IPS DF 6.9 (cell line): ENCODE measurements at regions not wholly inside any gene's neighbourhood (a gene's known extent, or its start where the extent isn't known, plus 50 kb on each side); places are given as distances from the start of the nearest gene placed in this dataset.
"Not testable (repeated sequence)": the region's sequence is repeated elsewhere in the genome, so short reads cannot be mapped to it uniquely, and the experiment has no call there.

Experiments used
- DNase-seq: peaks from one replicate; pipeline ENCODE4 v3.0.0-alpha.2; 2013; ENCODE audit warnings: low read depth, low spot score
- H3K27ac ChIP-seq: one replicate; pipeline ENCODE4 v1.5.1; 2013; ENCODE audit warnings: low read length, control low read depth
- H3K27me3 ChIP-seq: 2 replicates; pipeline ENCODE4 v1.6.1; 2013; ENCODE audit warnings: mild to moderate bottlenecking, low read length; ENCODE audit not compliant: control insufficient read depth, insufficient read depth
- H3K36me3 ChIP-seq: 2 replicates; pipeline ENCODE4 v1.6.1; 2013; ENCODE audit warnings: low read length; ENCODE audit not compliant: control insufficient read depth, insufficient read depth
- H3K4me1 ChIP-seq: 2 replicates; pipeline ENCODE4 v1.6.1; 2013; ENCODE audit warnings: low read length; ENCODE audit not compliant: control insufficient read depth, insufficient read depth
- H3K4me3 ChIP-seq: 2 replicates; pipeline ENCODE4 v1.5.1; 2013; ENCODE audit warnings: mild to moderate bottlenecking, low read length
- H3K9me3 ChIP-seq: 2 replicates; pipeline ENCODE4 v1.6.1; 2013; ENCODE audit warnings: low read length, inconsistent platforms; ENCODE audit not compliant: control insufficient read depth, insufficient read depth
- WGBS: extraction: QIAGEN DNeasy Blood & Tissue Kit; methylation state at CpG from one replicate; pipeline ENCODE4 v1.1.7; 2013; ENCODE audit warnings: mixed read lengths, missing lambda C conversion rate; ENCODE audit not compliant: insufficient read length, insufficient coverage; 5-methylcytosine and 5-hydroxymethylcytosine counted together

DNA sequence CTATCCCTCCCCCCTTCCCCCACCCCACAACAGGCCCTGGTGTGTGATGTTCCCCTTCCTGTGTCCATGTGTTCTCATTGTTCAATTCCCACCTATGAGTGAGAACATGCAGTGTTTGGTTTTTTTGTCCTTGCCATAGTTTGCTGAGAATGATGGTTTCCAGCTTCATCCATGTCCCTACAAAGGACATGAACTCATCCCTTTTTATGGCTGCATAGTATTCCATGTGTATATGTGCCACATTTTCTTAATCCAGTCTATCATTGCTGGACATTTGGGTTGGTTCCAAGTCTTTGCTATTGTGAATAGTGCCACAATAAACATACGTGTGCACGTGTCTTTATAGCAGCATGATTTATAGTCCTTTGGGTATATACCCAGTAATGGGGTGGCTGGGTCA is 52.3 kb upstream of the MAN1A2 start:
- H3K4me1 ChIP-seq, H3K36me3 ChIP-seq, H3K27me3 ChIP-seq, H3K27ac ChIP-seq, H3K4me3 ChIP-seq, H3K9me3 ChIP-seq, DNase-seq: not testable (repeated sequence)
- WGBS: no CpG with 5 or more reads among the region's 2 CpGs

DNA sequence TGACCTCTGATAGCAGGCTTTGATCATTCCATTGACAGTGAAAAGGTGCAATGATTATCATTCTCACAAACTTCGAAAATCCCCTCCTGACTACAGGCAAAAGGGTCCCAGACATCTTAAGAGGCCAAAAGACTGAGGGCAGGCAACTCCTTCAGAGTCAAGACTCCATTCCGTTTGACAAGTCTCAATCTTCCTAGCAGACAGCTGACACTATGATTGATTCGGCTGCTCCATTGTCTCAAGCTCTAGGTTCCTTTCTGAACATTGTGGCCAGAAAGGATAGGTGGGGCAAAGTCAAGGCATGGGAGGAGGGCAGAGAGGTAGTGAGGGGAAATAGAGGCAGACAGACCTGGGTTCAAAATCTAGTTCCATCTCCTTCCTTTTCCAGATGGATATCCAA is 53.7 kb upstream of the MAN1A2 start:
- WGBS: no CpG with 5 or more reads among the region's 3 CpGs
- no peaks in the 10 kb centered on the region for H3K27me3 ChIP-seq
- H3K4me1 ChIP-seq: no peaks in the 10 kb centered on the region
- H3K4me3 ChIP-seq: no peak overlapping the region
- no peak overlapping the region for H3K27ac ChIP-seq
- H3K9me3 ChIP-seq: no peaks in the 10 kb centered on the region
- H3K36me3 ChIP-seq: no peaks in the 10 kb centered on the region
- DNase-seq: no peak

DNA sequence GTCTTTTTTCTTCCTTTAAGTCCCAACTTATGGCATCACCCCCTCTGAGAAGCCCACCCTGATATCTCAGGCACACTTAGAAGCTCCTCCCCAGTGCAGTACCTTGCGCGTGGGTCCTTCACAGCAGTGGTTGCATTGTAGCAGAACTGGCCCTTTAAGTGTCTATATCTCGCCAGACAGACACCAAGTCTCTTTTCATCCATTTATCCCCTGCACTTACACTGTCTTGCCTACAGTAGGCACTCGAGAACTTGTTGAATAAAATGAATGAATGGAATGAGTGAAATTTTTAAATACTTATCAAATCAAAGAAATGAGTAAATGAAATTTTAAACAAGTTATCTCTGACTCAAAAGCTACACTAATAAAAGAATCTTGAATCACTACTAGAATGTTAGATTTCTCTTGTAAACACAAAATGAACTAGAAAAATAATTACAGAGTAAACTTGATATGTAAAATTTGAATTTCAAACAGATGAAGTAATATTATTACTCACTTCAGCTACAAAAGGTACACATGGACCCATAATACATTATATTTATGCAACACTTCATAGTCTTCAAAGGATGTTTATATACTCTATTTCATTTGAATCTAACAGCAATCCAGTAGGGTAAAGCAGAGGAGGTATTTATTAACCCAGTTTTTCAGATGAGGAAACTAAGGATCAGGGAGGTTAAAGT is 54.7 kb upstream of the MAN1A2 start:
- no peaks in the 10 kb centered on the region for H3K27me3 ChIP-seq
- no CpG with 5 or more reads among the region's 4 CpGs for WGBS

DNA sequence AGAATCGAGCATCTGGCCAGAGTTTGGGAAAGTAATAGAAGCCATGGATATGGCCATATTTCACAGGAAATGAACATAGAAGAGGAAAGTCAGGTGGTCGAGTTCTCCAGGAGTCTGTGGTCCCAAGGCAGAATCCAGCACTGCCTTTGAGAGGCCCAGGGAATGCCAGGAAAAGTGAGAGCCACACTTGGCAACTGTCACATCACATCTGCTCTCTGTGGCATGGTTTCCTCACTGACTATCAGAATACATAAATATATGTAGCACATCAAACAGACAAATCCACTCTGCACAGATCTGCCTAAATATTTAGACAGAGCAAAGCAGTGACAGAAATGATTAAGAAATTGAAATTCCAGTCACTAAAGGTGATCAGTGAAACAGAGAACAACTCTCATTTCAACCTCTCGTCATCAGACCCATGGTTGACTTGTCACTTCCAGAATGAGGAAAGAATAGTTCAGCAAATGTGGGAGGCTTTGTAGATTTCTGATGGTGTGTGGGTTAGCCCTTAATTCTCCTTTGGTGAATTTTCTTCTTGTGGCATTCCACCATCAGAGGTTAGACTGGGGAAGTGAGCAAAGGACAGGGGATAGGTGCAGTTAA is 58.8 kb upstream of the MAN1A2 start:
- Histone ChIP-seq H3K27ac (no peak overlapping the region), H3K4me3 (no peak overlapping the region), H3K36me3 (no peaks in the 10 kb centered on the region), H3K27me3 (no peaks in the 10 kb centered on the region), H3K4me1 (no peaks in the 10 kb centered on the region), H3K9me3 (no peaks in the 10 kb centered on the region)
- DNase-seq: no peak
- no CpG with 5 or more reads among the region's 3 CpGs for WGBS

More for the DNA sequence above, 54.7 kb upstream of the MAN1A2 start:
- DNase-seq: no peak
- no peaks in the 10 kb centered on the region for H3K36me3 ChIP-seq
- no peak overlapping the region for H3K27ac ChIP-seq
- no peaks in the 10 kb centered on the region for H3K4me1 ChIP-seq
- H3K9me3 ChIP-seq: no peaks in the 10 kb centered on the region
- H3K4me3 ChIP-seq: no peak overlapping the region

DNA sequence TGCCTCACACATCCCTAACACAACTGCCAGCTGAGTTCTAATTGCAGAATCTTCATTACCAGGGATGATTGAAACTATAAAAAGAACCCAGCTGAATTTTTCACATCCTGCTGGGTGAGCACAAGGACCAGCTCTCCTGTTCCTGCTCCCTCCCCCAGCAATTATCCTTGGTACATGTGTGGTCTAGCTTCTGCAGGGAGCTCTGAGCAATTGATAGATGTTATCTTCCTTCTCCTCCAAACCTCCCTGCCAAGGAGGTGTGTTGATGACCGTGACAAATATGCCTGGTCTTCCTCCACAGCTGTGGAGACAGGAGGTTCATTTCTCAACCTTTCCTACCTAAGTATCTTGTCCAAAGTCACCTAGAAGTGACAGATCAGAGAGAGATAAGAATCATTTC is 65.3 kb upstream of the MAN1A2 start:
- Histone ChIP-seq H3K9me3 (no peaks in the 10 kb centered on the region), H3K27me3 (no peaks in the 10 kb centered on the region), H3K27ac (no peak overlapping the region), H3K4me3 (no peak overlapping the region), H3K4me1 (no peaks in the 10 kb centered on the region), H3K36me3 (no peaks in the 10 kb centered on the region)
- WGBS: no CpG with 5 or more reads among the region's 1 CpG
- no peak for DNase-seq

DNA sequence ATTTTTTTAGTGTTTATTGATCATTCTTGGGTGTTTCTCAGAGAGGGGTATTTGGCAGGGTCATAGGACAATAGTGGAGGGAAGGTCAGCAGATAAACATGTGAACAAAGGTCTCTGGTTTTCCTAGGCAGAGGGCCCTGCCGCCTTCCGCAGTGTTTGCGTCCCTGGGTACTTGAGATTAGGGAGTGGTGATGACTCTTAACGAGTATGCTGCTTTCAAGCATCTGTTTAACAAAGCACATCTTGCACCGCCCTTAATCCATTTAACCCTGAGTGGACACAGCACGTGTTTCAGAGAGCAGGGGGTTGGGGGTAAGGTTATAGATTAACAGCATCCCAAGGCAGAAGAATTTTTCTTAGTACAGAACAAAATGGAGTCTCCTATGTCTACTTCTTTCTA is 67.1 kb upstream of the MAN1A2 start:
- not testable (repeated sequence) for H3K27me3 ChIP-seq, H3K4me3 ChIP-seq, DNase-seq, H3K4me1 ChIP-seq, H3K9me3 ChIP-seq, H3K36me3 ChIP-seq, H3K27ac ChIP-seq
- WGBS: no CpG with 5 or more reads among the region's 6 CpGs

DNA sequence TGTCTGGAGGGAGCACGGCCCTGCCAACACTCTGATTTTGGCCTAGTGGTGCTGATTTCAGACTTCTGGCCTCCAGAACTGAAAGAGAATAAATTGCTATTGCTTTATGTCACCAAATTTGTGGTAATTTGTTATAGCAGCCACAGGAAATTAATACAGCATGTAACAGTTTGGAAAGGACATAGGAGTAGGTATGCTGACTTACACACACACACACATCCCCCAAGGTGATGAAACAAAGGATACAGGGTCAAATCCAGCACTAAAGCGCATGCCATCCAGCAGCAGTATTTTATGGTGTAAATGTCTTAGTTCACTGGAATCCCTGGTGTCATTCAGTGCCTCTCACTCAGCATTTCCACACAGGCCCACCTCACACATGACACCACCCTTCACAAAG is 72.2 kb upstream of the MAN1A2 start:
- Histone ChIP-seq H3K27ac (no peak overlapping the region), H3K36me3 (no peaks in the 10 kb centered on the region), H3K4me1 (no peaks in the 10 kb centered on the region), H3K9me3 (no peaks in the 10 kb centered on the region), H3K4me3 (no peak overlapping the region), H3K27me3 (no peaks in the 10 kb centered on the region)
- WGBS: no CpG with 5 or more reads among the region's 2 CpGs
- DNase-seq: no peak

DNA sequence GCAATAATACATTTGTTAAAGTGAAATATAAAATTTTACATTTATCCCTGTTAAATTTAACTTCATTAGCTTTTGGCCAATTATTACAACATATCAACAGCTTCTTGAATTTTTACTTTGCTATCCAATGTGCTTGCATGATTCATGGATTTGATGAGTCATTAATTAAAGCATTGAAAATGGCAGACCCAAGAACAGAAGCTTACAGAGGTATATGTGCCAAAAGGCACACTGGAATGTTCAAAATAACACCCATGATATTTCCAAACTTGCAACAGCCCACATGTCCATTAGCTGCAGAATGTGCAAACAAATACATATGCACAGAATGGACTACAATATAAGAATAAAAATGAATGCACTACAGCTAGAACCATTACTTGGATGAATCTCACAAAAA is 76.4 kb upstream of the MAN1A2 start:
- no peak for DNase-seq

DNA sequence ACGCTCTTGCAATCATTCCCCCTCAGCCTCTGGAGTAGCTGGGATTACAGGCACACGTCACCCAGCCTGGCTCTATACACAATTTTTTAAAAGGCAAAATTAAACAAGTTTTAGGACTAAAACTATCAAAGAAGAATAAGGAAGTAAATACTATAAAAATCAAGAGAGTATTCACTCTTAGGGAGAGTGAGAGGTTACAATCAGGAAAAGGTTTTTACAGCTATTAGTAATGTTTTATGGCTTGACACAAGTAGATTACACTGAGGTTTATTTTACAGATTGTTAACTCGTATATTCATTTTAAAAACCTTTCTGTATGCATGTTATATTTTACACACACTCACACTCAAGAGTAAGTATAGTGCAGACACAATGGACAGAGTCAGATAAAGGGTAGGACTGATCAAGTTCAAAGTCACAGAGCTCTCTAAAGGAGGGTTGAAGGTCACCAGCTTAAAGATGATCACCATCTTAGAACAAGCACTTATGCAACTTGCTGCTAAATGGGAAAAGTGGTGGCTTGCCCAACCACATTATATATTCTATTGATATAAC is 77.9 kb upstream of the MAN1A2 start:
- no CpG with 5 or more reads among the region's 3 CpGs for WGBS
- DNase-seq: no peak
- H3K9me3 ChIP-seq: no peaks in the 10 kb centered on the region

More for the DNA sequence above, 76.4 kb upstream of the MAN1A2 start:
- H3K9me3 ChIP-seq: no peaks in the 10 kb centered on the region
- H3K36me3 ChIP-seq: no peaks in the 10 kb centered on the region
- H3K4me3 ChIP-seq: no peak overlapping the region
- H3K27me3 ChIP-seq: no peaks in the 10 kb centered on the region
- H3K4me1 ChIP-seq: no peaks in the 10 kb centered on the region
- no peak overlapping the region for H3K27ac ChIP-seq

DNA sequence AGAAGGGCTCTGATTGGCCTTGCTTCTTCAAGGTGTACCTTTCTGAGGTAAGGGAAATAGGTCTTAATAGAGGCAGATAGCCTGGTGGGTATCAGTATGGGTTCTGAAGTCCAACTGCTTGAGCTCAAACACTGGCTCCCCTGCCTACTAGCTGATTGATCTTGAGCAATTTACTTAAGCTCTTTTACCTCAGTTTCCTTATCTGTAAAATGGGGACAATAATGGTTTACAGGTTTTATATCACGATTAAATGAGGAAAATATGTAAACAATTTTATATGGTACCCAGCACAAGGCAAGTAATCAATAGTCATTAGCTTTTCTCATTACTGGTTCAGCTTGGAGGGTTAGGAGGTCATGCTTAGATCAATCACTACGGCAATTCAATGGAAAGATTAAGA is 75.8 kb upstream of the VTCN1 start:
- H3K9me3 ChIP-seq: no peaks in the 10 kb centered on the region
- no peaks in the 10 kb centered on the region for H3K36me3 ChIP-seq
- WGBS: no CpG with 5 or more reads among the region's 2 CpGs
- no peak overlapping the region for H3K27ac ChIP-seq
- no peaks in the 10 kb centered on the region for H3K27me3 ChIP-seq
- H3K4me1 ChIP-seq: no peaks in the 10 kb centered on the region; the same call in none of the 2 replicates
- no peak overlapping the region for H3K4me3 ChIP-seq
- DNase-seq: no peak

More for the DNA sequence above, 77.9 kb upstream of the MAN1A2 start:
- no peak overlapping the region for H3K27ac ChIP-seq
- no peaks in the 10 kb centered on the region; the same call in 1 of the 2 replicates for H3K4me1 ChIP-seq
- no peaks in the 10 kb centered on the region for H3K36me3 ChIP-seq
- no peak overlapping the region for H3K4me3 ChIP-seq
- no peaks in the 10 kb centered on the region for H3K27me3 ChIP-seq

DNA sequence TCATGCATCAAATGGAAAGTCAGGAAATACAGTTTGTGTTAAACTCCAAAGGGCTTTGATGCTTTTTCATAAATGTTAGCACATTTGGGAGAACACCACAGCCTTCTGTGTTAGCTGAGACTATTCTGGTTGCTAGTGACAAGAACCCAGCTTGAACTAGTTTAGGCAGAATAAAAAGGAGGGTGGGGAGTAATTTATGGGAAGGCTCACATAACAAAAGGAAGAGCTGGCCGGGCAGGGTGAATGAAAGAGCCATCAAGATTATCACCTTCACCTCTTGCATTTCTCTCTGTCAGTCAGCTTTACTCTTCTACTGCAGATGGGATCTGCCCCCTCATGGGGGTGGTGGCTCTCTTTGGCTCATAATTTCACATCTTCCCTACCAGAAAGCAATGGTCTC is 75.4 kb upstream of the VTCN1 start:
- Histone ChIP-seq H3K4me3 (no peak overlapping the region), H3K4me1 (no peaks in the 10 kb centered on the region; the same call in none of the 2 replicates), H3K27me3 (no peaks in the 10 kb centered on the region), H3K27ac (no peak overlapping the region), H3K36me3 (no peaks in the 10 kb centered on the region), H3K9me3 (no peaks in the 10 kb centered on the region)
- no CpG with 5 or more reads among the region's 1 CpG for WGBS
- DNase-seq: no peak
